ENCODE measurements at regions not wholly inside any gene's neighbourhood (a gene's known extent, or its start where the extent isn't known, plus 50 kb on each side); places are given as distances from the start of the nearest gene placed in this dataset.
A peak's percentile ranks its signal among the peaks of the same experiment; 100 is the strongest.

- intact Hi-C loops (cut with micrococcal nuclease), result no loop called here
- no peak overlapping the region for H3K27ac Mint-ChIP-seq
- no peaks in the 10 kb centered on the region for H3K9me3 ChIP-seq (ENCODE audit: control insufficient read depth in 1 of 2, low read length in 2 of 2)
- peaks cover 3 to 22% (median 12%) of the 10 kb centered on the region in 8 donors for H3K9me3 Mint-ChIP-seq
- no peaks in the 10 kb centered on the region for H3K4me1 ChIP-seq (ENCODE audit: insufficient read depth, low read length)
- DNase-seq, result no peak
- no peaks in the 10 kb centered on the region for H3K4me1 Mint-ChIP-seq
- ChIA-PET CTCF (ENCODE audit: partially characterized antibody) (no interaction called here), POLR2A (ENCODE audit: partially characterized antibody) (no interaction called here)
- no peaks in the 10 kb centered on the region for H3K27me3 ChIP-seq (ENCODE audit: insufficient read depth, low read length)
- no peak overlapping the region for H3K4me3 ChIP-seq (ENCODE audit: low read length in 2 of 2)
- no peaks in the 10 kb centered on the region for H3K36me3 Mint-ChIP-seq
- no peak overlapping the region for H3K27ac ChIP-seq (ENCODE audit: low read depth, low read length)
- H3K27me3 Mint-ChIP-seq, result no peaks in the 10 kb centered on the region
- no peaks in the 10 kb centered on the region for H3K36me3 ChIP-seq (ENCODE audit: insufficient read depth, low read length)
- H3K4me3 Mint-ChIP-seq, result no peak overlapping the region
These were observed 363.8 kb upstream of the CDH18 start for GRCh38 chr5:20351849-20352248.

- no peaks in the 10 kb centered on the region for H3K4me1 Mint-ChIP-seq
- H3K27me3 ChIP-seq (ENCODE audit: insufficient read depth, low read length), result no peaks in the 10 kb centered on the region
- no peak overlapping the region for H3K27ac Mint-ChIP-seq
- ChIA-PET CTCF (ENCODE audit: partially characterized antibody) (no interaction called here), POLR2A (ENCODE audit: partially characterized antibody) (no interaction called here)
- no peaks in the 10 kb centered on the region for H3K27me3 Mint-ChIP-seq
- H3K9me3 Mint-ChIP-seq, result peaks cover 0 to 18% (median 8%) of the 10 kb centered on the region in 8 donors
- no peak overlapping the region for H3K27ac ChIP-seq (ENCODE audit: low read depth, low read length)
- no peaks in the 10 kb centered on the region for H3K9me3 ChIP-seq (ENCODE audit: control insufficient read depth in 1 of 2, low read length in 2 of 2)
- no peak overlapping the region for H3K4me3 ChIP-seq (ENCODE audit: low read length in 2 of 2)
- H3K36me3 Mint-ChIP-seq, result no peaks in the 10 kb centered on the region
- no peaks in the 10 kb centered on the region for H3K4me1 ChIP-seq (ENCODE audit: insufficient read depth, low read length)
- no peak for DNase-seq
- H3K36me3 ChIP-seq (ENCODE audit: insufficient read depth, low read length), result no peaks in the 10 kb centered on the region
- H3K4me3 Mint-ChIP-seq, result no peak overlapping the region
- intact Hi-C loops (cut with micrococcal nuclease), result no loop called here
These were observed 360.3 kb upstream of the CDH18 start for GRCh38 chr5:20348321-20348720.

GRCh38 chr5:20347334-20347733 lies 359.3 kb upstream of the CDH18 start:
- no peaks in the 10 kb centered on the region for H3K9me3 ChIP-seq (ENCODE audit: control insufficient read depth in 1 of 2, low read length in 2 of 2)
- ChIA-PET CTCF (ENCODE audit: partially characterized antibody) (no interaction called here), POLR2A (ENCODE audit: partially characterized antibody) (no interaction called here)
- no peak for DNase-seq
- Mint-ChIP-seq H3K27ac (no peak overlapping the region), H3K9me3 (peaks cover 0 to 18% (median 11%) of the 10 kb centered on the region in 8 donors), H3K27me3 (no peaks in the 10 kb centered on the region), H3K4me1 (no peaks in the 10 kb centered on the region), H3K36me3 (no peaks in the 10 kb centered on the region), H3K4me3 (no peak overlapping the region)
- H3K4me3 ChIP-seq (ENCODE audit: low read length in 2 of 2), result no peak overlapping the region
- H3K4me1 ChIP-seq (ENCODE audit: insufficient read depth, low read length), result no peaks in the 10 kb centered on the region
- intact Hi-C loops (cut with micrococcal nuclease), result no loop called here
- H3K27ac ChIP-seq (ENCODE audit: low read depth, low read length), result no peak overlapping the region
- H3K27me3 ChIP-seq (ENCODE audit: insufficient read depth, low read length), result no peaks in the 10 kb centered on the region
- no peaks in the 10 kb centered on the region for H3K36me3 ChIP-seq (ENCODE audit: insufficient read depth, low read length)

- intact Hi-C loops (cut with micrococcal nuclease), result no loop called here
- H3K27me3 ChIP-seq (ENCODE audit: insufficient read depth, low read length), result no peaks in the 10 kb centered on the region
- no peak overlapping the region for H3K4me3 Mint-ChIP-seq
- DNase-seq, result no peak
- no peak overlapping the region for H3K27ac ChIP-seq (ENCODE audit: low read depth, low read length)
- no peaks in the 10 kb centered on the region for H3K9me3 ChIP-seq (ENCODE audit: control insufficient read depth in 1 of 2, low read length in 2 of 2)
- CTCF ChIA-PET (ENCODE audit: partially characterized antibody), result no interaction called here
- no peak overlapping the region for H3K4me3 ChIP-seq (ENCODE audit: low read length in 2 of 2)
- H3K9me3 Mint-ChIP-seq, result peaks cover 7 to 24% (median 19%) of the 10 kb centered on the region in 8 donors
- POLR2A ChIA-PET (ENCODE audit: partially characterized antibody), result no interaction called here
- no peak overlapping the region for H3K27ac Mint-ChIP-seq
- no peaks in the 10 kb centered on the region for H3K27me3 Mint-ChIP-seq
- H3K4me1 ChIP-seq (ENCODE audit: insufficient read depth, low read length), result no peaks in the 10 kb centered on the region
- H3K4me1 Mint-ChIP-seq, result no peaks in the 10 kb centered on the region
- no peaks in the 10 kb centered on the region for H3K36me3 ChIP-seq (ENCODE audit: insufficient read depth, low read length)
- no peaks in the 10 kb centered on the region for H3K36me3 Mint-ChIP-seq
These were observed 352.1 kb upstream of the CDH18 start for GRCh38 chr5:20340126-20340525.

- peaks cover 10 to 32% (median 18%) of the 10 kb centered on the region in 8 donors for H3K9me3 Mint-ChIP-seq
- no peak overlapping the region for H3K4me3 Mint-ChIP-seq
- H3K27ac ChIP-seq (ENCODE audit: low read depth, low read length), result no peak overlapping the region
- peak overlapping the region in 1 of 7 donors; percentile 29 for H3K27ac Mint-ChIP-seq
- H3K4me1 Mint-ChIP-seq, result no peaks in the 10 kb centered on the region
- H3K4me1 ChIP-seq (ENCODE audit: insufficient read depth, low read length), result no peaks in the 10 kb centered on the region
- ChIA-PET POLR2A (ENCODE audit: partially characterized antibody) (no interaction called here), CTCF (ENCODE audit: partially characterized antibody) (no interaction called here)
- H3K36me3 Mint-ChIP-seq, result no peaks in the 10 kb centered on the region
- no peaks in the 10 kb centered on the region for H3K27me3 ChIP-seq (ENCODE audit: insufficient read depth, low read length)
- H3K9me3 ChIP-seq (ENCODE audit: control insufficient read depth in 1 of 2, low read length in 2 of 2), result no peaks in the 10 kb centered on the region
- no peak for DNase-seq
- intact Hi-C loops (cut with micrococcal nuclease), result no loop called here
- no peaks in the 10 kb centered on the region for H3K27me3 Mint-ChIP-seq
- H3K36me3 ChIP-seq (ENCODE audit: insufficient read depth, low read length), result no peaks in the 10 kb centered on the region
- H3K4me3 ChIP-seq (ENCODE audit: low read length in 2 of 2), result no peak overlapping the region
These were observed 348.0 kb upstream of the CDH18 start for GRCh38 chr5:20335978-20336377.

- Histone ChIP-seq H3K4me1 (ENCODE audit: insufficient read depth, low read length) (no peaks in the 10 kb centered on the region), H3K27ac (ENCODE audit: low read depth, low read length) (no peak overlapping the region), H3K27me3 (ENCODE audit: insufficient read depth, low read length) (no peaks in the 10 kb centered on the region), H3K36me3 (ENCODE audit: insufficient read depth, low read length) (no peaks in the 10 kb centered on the region), H3K9me3 (ENCODE audit: control insufficient read depth in 1 of 2, low read length in 2 of 2) (no peaks in the 10 kb centered on the region), H3K4me3 (ENCODE audit: low read length in 2 of 2) (no peak overlapping the region)
- no peaks in the 10 kb centered on the region for H3K4me1 Mint-ChIP-seq
- H3K36me3 Mint-ChIP-seq, result no peaks in the 10 kb centered on the region
- peaks cover 7 to 33% (median 17%) of the 10 kb centered on the region in 8 donors for H3K9me3 Mint-ChIP-seq
- H3K4me3 Mint-ChIP-seq, result no peak overlapping the region
- DNase-seq, result no peak
- ChIA-PET POLR2A (ENCODE audit: partially characterized antibody) (no interaction called here), CTCF (ENCODE audit: partially characterized antibody) (no interaction called here)
- intact Hi-C loops (cut with micrococcal nuclease), result no loop called here
- H3K27ac Mint-ChIP-seq, result no peak overlapping the region
- H3K27me3 Mint-ChIP-seq, result no peaks in the 10 kb centered on the region
These were observed 343.8 kb upstream of the CDH18 start for GRCh38 chr5:20331826-20332225.

GRCh38 chr5:20323323-20323722 lies 335.3 kb upstream of the CDH18 start:
- ChIA-PET POLR2A (ENCODE audit: partially characterized antibody) (no interaction called here), CTCF (ENCODE audit: partially characterized antibody) (no interaction called here)
- intact Hi-C loops (cut with micrococcal nuclease), result no loop called here
- no peaks in the 10 kb centered on the region for H3K9me3 ChIP-seq (ENCODE audit: control insufficient read depth in 1 of 2, low read length in 2 of 2)
- H3K36me3 ChIP-seq (ENCODE audit: insufficient read depth, low read length), result no peaks in the 10 kb centered on the region
- H3K27ac ChIP-seq (ENCODE audit: low read depth, low read length), result no peak overlapping the region
- H3K4me3 Mint-ChIP-seq, result no peak overlapping the region
- DNase-seq, result no peak
- H3K9me3 Mint-ChIP-seq, result peaks cover 0 to 28% (median 15%) of the 10 kb centered on the region in 8 donors
- no peaks in the 10 kb centered on the region for H3K27me3 ChIP-seq (ENCODE audit: insufficient read depth, low read length)
- no peaks in the 10 kb centered on the region for H3K4me1 Mint-ChIP-seq
- no peak overlapping the region for H3K27ac Mint-ChIP-seq
- H3K4me3 ChIP-seq (ENCODE audit: low read length in 2 of 2), result no peak overlapping the region
- H3K4me1 ChIP-seq (ENCODE audit: insufficient read depth, low read length), result no peaks in the 10 kb centered on the region
- no peaks in the 10 kb centered on the region for H3K27me3 Mint-ChIP-seq
- H3K36me3 Mint-ChIP-seq, result no peaks in the 10 kb centered on the region

- Histone ChIP-seq H3K36me3 (ENCODE audit: insufficient read depth, low read length) (no peaks in the 10 kb centered on the region), H3K4me3 (ENCODE audit: low read length in 2 of 2) (no peak overlapping the region), H3K4me1 (ENCODE audit: insufficient read depth, low read length) (no peaks in the 10 kb centered on the region), H3K27me3 (ENCODE audit: insufficient read depth, low read length) (no peaks in the 10 kb centered on the region), H3K9me3 (ENCODE audit: control insufficient read depth in 1 of 2, low read length in 2 of 2) (no peaks in the 10 kb centered on the region), H3K27ac (ENCODE audit: low read depth, low read length) (no peak overlapping the region)
- no peaks in the 10 kb centered on the region for H3K4me1 Mint-ChIP-seq
- H3K9me3 Mint-ChIP-seq, result peaks cover 2 to 21% (median 16%) of the 10 kb centered on the region in 8 donors
- no peak for DNase-seq
- no peaks in the 10 kb centered on the region for H3K36me3 Mint-ChIP-seq
- no peak overlapping the region for H3K4me3 Mint-ChIP-seq
- H3K27ac Mint-ChIP-seq, result no peak overlapping the region
- ChIA-PET CTCF (ENCODE audit: partially characterized antibody) (no interaction called here), POLR2A (ENCODE audit: partially characterized antibody) (no interaction called here)
- no peaks in the 10 kb centered on the region for H3K27me3 Mint-ChIP-seq
- intact Hi-C loops (cut with micrococcal nuclease), result no loop called here
These were observed 319.4 kb upstream of the CDH18 start for GRCh38 chr5:20307391-20307790.

Data from CD4-positive, alpha-beta memory T cell (primary cell).